A549 (cell line): ENCODE measurements at regions not wholly inside any gene's neighbourhood (a gene's known extent, or its start where the extent isn't known, plus 50 kb on each side); places are given as distances from the start of the nearest gene placed in this dataset.
"Not testable (repeated sequence)": the region's sequence is repeated elsewhere in the genome, so short reads cannot be mapped to it uniquely, and the experiment has no call there.

ENCODE experiments used
- ATAC-seq, 2 experiments: fragments of 200-7000 bp in 1 of 2; fragments of >200 bp in 1 of 2; cut with Nextera tagmentation in 1 of 2; cut with Tn5 transposase in 1 of 2; 3 replicates each; pipeline versions ENCODE4 v1.8.0 to v1.9.1; 2018 to 2020; ENCODE audit warnings: mild to moderate bottlenecking in 1 of 2, moderate library complexity in 1 of 2
- CTCF ChIA-PET: fragments of 300-600 bp; sonication (Branson Sonifier 250); formaldehyde crosslinking; extraction: SDS; loops from one replicate; lab custom pipeline; 2021; ENCODE audit warnings: antibody characterized with exemption, inconsistent platforms; lab: Yijun Ruan, JAX
- POLR2A ChIA-PET: fragments of 350-600 bp; formaldehyde crosslinking; extraction: SDS; loops from one replicate; lab custom pipeline; 2021; ENCODE audit warnings: antibody characterized with exemption, inconsistent platforms; lab: Yijun Ruan, JAX
- DNase-seq, 2 experiments: peaks; one replicate each; pipeline versions ENCODE4 v3.0.0 to v3.0.0-alpha.2; 2011 to 2016; ENCODE audit warnings: low read depth in 1 of 2, low spot score in 1 of 2
- FAIRE-seq: peaks from 2 replicates; lab custom pipeline; 2011; peaks lifted over from hg19 to GRCh38; lab: Jason Lieb, UNC
- H3K27ac ChIP-seq, 2 experiments: fragments of >200 bp; sonication (Bioruptor Twin); formaldehyde crosslinking; 3 replicates each; pipeline ENCODE4 v1.5.1; 2016 to 2017
- H3K4me1 ChIP-seq: fragments of >200 bp; sonication (Bioruptor Twin); formaldehyde crosslinking; 3 replicates; pipeline ENCODE4 v1.6.1; 2016
- H3K4me2 ChIP-seq: fragments of >200 bp; sonication (Bioruptor Twin); formaldehyde crosslinking; 3 replicates; pipeline ENCODE4 v1.6.1; 2016
- H3K4me3 ChIP-seq: fragments of >200 bp; sonication (Bioruptor Twin); formaldehyde crosslinking; 3 replicates; pipeline ENCODE4 v1.5.1; 2016
- H3K9me3 ChIP-seq: fragments of >200 bp; sonication (Bioruptor Twin); formaldehyde crosslinking; 3 replicates; pipeline ENCODE4 v1.6.1; 2016
- WGBS: methylation state at CpG from one replicate; pipeline ENCODE4 v1.1.6; 2017; ENCODE audit errors: missing lambda C conversion rate; 5-methylcytosine and 5-hydroxymethylcytosine counted together

- FAIRE-seq, POLR2A ChIA-PET: not testable (repeated sequence)
Observed at GRCh38 chr5:34171398-34171797, 128.4 kb upstream of the C1QTNF3 start.

GRCh38 chr5:34179453-34180190 lies 136.6 kb upstream of the C1QTNF3 start:
- H3K4me3 ChIP-seq, H3K4me1 ChIP-seq, CTCF ChIA-PET, H3K27ac ChIP-seq, POLR2A ChIA-PET, FAIRE-seq, DNase-seq, H3K9me3 ChIP-seq, H3K4me2 ChIP-seq, ATAC-seq: not testable (repeated sequence)
- 74% methylated on average over 10 of the region's 10 CpGs for WGBS

More at GRCh38 chr5:34171398-34171797, 128.4 kb upstream of the C1QTNF3 start:
- H3K4me1 ChIP-seq, H3K9me3 ChIP-seq, CTCF ChIA-PET, H3K4me2 ChIP-seq, ATAC-seq, H3K4me3 ChIP-seq, DNase-seq, H3K27ac ChIP-seq: not testable (repeated sequence)

- H3K4me3 ChIP-seq, H3K4me2 ChIP-seq, FAIRE-seq, CTCF ChIA-PET, POLR2A ChIA-PET, ATAC-seq, H3K27ac ChIP-seq, H3K9me3 ChIP-seq, H3K4me1 ChIP-seq, DNase-seq: not testable (repeated sequence)
- 77% methylated on average over 10 of the region's 10 CpGs for WGBS
Observed at GRCh38 chr5:34180225-34180624, 137.2 kb upstream of the C1QTNF3 start.

- DNase-seq, H3K4me3 ChIP-seq, H3K4me2 ChIP-seq, H3K4me1 ChIP-seq, FAIRE-seq, POLR2A ChIA-PET, CTCF ChIA-PET, H3K9me3 ChIP-seq, ATAC-seq, H3K27ac ChIP-seq: not testable (repeated sequence)
- 84% methylated on average over 12 of the region's 14 CpGs for WGBS
Observed at GRCh38 chr5:34180940-34181614, 138.1 kb upstream of the C1QTNF3 start.

GRCh38 chr5:34185005-34185404 lies 142.0 kb upstream of the C1QTNF3 start:
- POLR2A ChIA-PET, FAIRE-seq, H3K4me1 ChIP-seq, CTCF ChIA-PET, H3K9me3 ChIP-seq, H3K4me3 ChIP-seq, H3K27ac ChIP-seq, DNase-seq, H3K4me2 ChIP-seq, ATAC-seq: not testable (repeated sequence)
- WGBS = 66% methylated on average over 6 of the region's 6 CpGs

- 59% methylated on average over 2 of the region's 2 CpGs for whole genome bisulfite sequencing
- POLR2A ChIA-PET, ATAC-seq: not testable (repeated sequence)
Observed at GRCh38 chr5:34185572-34185971, 142.6 kb upstream of the C1QTNF3 start.

GRCh38 chr5:34186108-34186507 lies 143.1 kb upstream of the C1QTNF3 start:
- FAIRE-seq, H3K4me1 ChIP-seq, ATAC-seq, DNase-seq, H3K4me2 ChIP-seq, H3K9me3 ChIP-seq, H3K27ac ChIP-seq, POLR2A ChIA-PET, CTCF ChIA-PET, H3K4me3 ChIP-seq: not testable (repeated sequence)
- 57% methylated on average over 2 of the region's 2 CpGs for WGBS

More at GRCh38 chr5:34185572-34185971, 142.6 kb upstream of the C1QTNF3 start:
- FAIRE-seq, H3K4me1 ChIP-seq, H3K4me2 ChIP-seq, DNase-seq, H3K27ac ChIP-seq, CTCF ChIA-PET, H3K9me3 ChIP-seq, H3K4me3 ChIP-seq: not testable (repeated sequence)

GRCh38 chr5:34186865-34187264 lies 143.9 kb upstream of the C1QTNF3 start:
- FAIRE-seq, POLR2A ChIA-PET: not testable (repeated sequence)
- 37% methylated on average over 2 of the region's 2 CpGs for WGBS

GRCh38 chr5:34187441-34187840 lies 144.4 kb upstream of the C1QTNF3 start:
- H3K4me1 ChIP-seq, FAIRE-seq, H3K4me2 ChIP-seq, POLR2A ChIA-PET, H3K9me3 ChIP-seq, H3K27ac ChIP-seq, ATAC-seq, H3K4me3 ChIP-seq, CTCF ChIA-PET, DNase-seq: not testable (repeated sequence)
- 66% methylated on average over 4 of the region's 4 CpGs for WGBS

More at GRCh38 chr5:34186865-34187264, 143.9 kb upstream of the C1QTNF3 start:
- H3K27ac ChIP-seq, H3K4me1 ChIP-seq, ATAC-seq, H3K4me3 ChIP-seq, CTCF ChIA-PET, H3K4me2 ChIP-seq, H3K9me3 ChIP-seq, DNase-seq: not testable (repeated sequence)
